ENCODE measurements at regions not wholly inside any gene's neighbourhood (a gene's known extent, or its start where the extent isn't known, plus 50 kb on each side); places are given as distances from the start of the nearest gene placed in this dataset.

DNA sequence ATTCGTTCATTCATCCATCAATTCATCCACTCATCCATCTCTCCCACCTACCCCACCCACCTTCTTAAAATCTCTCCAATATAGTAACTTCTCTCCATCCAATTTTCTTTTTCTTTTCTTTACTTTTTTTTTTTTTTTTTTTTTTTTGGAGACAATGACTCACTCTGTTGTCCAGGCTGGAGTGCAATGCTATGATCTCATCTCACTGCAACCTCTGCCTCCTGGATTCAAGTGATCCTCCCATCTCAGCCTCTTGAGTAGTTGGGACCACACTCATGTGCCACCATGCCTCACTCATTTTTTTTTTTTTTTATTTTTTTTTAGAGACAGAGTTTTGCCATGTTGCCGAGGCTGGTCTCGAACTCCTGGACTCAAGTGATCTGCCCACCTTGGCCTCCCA, 118.4 kb downstream of the SUDS3 start:
- H3K79me1 ChIP-seq (ENCODE audit: low read depth, low read length), result no peaks in the 10 kb centered on the region
- no peak for DNase-seq (ENCODE audit: low read depth in 1 of 2, low spot score in 2 of 2)
- no peaks in the 10 kb centered on the region for H4K20me1 ChIP-seq (replicated peaks in 1 of 2; ENCODE audit: control insufficient read depth in 1 of 2, insufficient read depth in 2 of 2, low read length in 2 of 2)
- H4K5ac ChIP-seq (ENCODE audit: insufficient read length, low read depth, low read length), result no peak overlapping the region
- no peak overlapping the region for H2AFZ ChIP-seq (ENCODE audit: low read length)
- no peak overlapping the region for H4K91ac ChIP-seq (replicated peaks; ENCODE audit: insufficient read length, low read length)
- H3K27ac ChIP-seq (ENCODE audit: low read depth, low read length), result no peak overlapping the region
- H4K8ac ChIP-seq (ENCODE audit: extremely low read depth, insufficient read depth, low read length), result no peak overlapping the region
- no peak overlapping the region for H3K9ac ChIP-seq (replicated peaks in 1 of 4; ENCODE audit: extremely low read depth in 1 of 4, low read depth in 3 of 4, low read length in 3 of 4)
- no peak for FAIRE-seq
- H3K18ac ChIP-seq (ENCODE audit: extremely low read depth, low read length), result no peak overlapping the region
- no peaks in the 10 kb centered on the region for H3K79me2 ChIP-seq (ENCODE audit: control insufficient read depth in 1 of 2, insufficient read depth in 2 of 2, low read length in 2 of 2)
- H3K23ac ChIP-seq (ENCODE audit: insufficient read length), result no peak overlapping the region
- no peak overlapping the region for H2BK120ac ChIP-seq (replicated peaks; ENCODE audit: low read depth, low read length)
- H3K27me3 ChIP-seq (replicated peaks in 1 of 4; ENCODE audit: control insufficient read depth in 3 of 4, extremely low read depth in 1 of 4, insufficient read depth in 3 of 4, low read length in 3 of 4), result no peaks in the 10 kb centered on the region
- H3K4ac ChIP-seq (replicated peaks; ENCODE audit: insufficient read length, low read depth, low read length), result no peak overlapping the region
- no peaks in the 10 kb centered on the region for H3K36me3 ChIP-seq (ENCODE audit: control insufficient read depth in 2 of 4, insufficient read depth in 4 of 4, low read length in 3 of 4)
- no peaks in the 10 kb centered on the region; the same call in 1 of the 2 replicates for H3K23me2 ChIP-seq (ENCODE audit: low read depth, low read length)
- H3K4me3 ChIP-seq (ENCODE audit: extremely low read depth in 1 of 4, insufficient read depth in 2 of 4, low read depth in 3 of 4, low read length in 4 of 4), result no peak overlapping the region
- no peak overlapping the region for H3K56ac ChIP-seq (replicated peaks; ENCODE audit: insufficient read length, low read depth, low read length)
- H3K4me1 ChIP-seq (replicated peaks in 1 of 4; ENCODE audit: control insufficient read depth in 3 of 4, insufficient read depth in 4 of 4, low read length in 3 of 4), result peaks cover 2 to 3% (median 2%) of the 10 kb centered on the region in 4 experiments; a peak in 2 of 7 replicates
- WGBS, 2 experiments (ENCODE audit: extremely low coverage in 1 of 2, insufficient coverage in 1 of 2, insufficient read length in 1 of 2, insufficient replicate concordance in 2 of 2, low coverage in 1 of 2, low lambda C conversion rate in 2 of 2, missing lambda C conversion rate in 1 of 2), result 92 to 100% methylated on average over 1 to 3 of the region's 3 CpGs
- H2AK5ac ChIP-seq (ENCODE audit: low read depth, low read length), result no peak overlapping the region
- H2BK15ac ChIP-seq (ENCODE audit: low read length), result no peak overlapping the region
- no peak overlapping the region for H3K4me2 ChIP-seq (ENCODE audit: insufficient read depth in 1 of 2, low read depth in 2 of 2, low read length in 2 of 2)
- ChIA-PET POLR2A (ENCODE audit: partially characterized antibody) (no interaction called here), CTCF (ENCODE audit: partially characterized antibody) (no interaction called here)
- H3K14ac ChIP-seq (ENCODE audit: insufficient read length), result no peak overlapping the region
- TF ChIP-seq TBP (IDR thresholded peaks at IDR 0.05; ENCODE audit: low read depth, low read length) (no peak), NRF1 (IDR thresholded peaks at IDR 0.05; ENCODE audit: low read depth, low read length) (no peak), EGR1 (IDR thresholded peaks at IDR 0.05; ENCODE audit: borderline replicate concordance, low read depth, low read length) (no peak), HDAC2 (IDR thresholded peaks at IDR 0.05; ENCODE audit: borderline replicate concordance in 1 of 2, low read depth in 2 of 2, low read length in 2 of 2) (no peak), SUZ12 (IDR thresholded peaks at IDR 0.05; ENCODE audit: low read length) (no peak), SP4 (IDR thresholded peaks at IDR 0.05; ENCODE audit: low read length) (no peak), YY1 (IDR thresholded peaks at IDR 0.05; ENCODE audit: low read depth, low read length) (no peak), RAD21 (IDR thresholded peaks at IDR 0.05 in 1 of 2, conservative IDR thresholded peaks at IDR 0.05 in 1 of 2; ENCODE audit: low read depth in 2 of 2, low read length in 2 of 2) (no peak), KDM1A (IDR thresholded peaks at IDR 0.05; ENCODE audit: borderline replicate concordance, low read length) (no peak), CHD1 (IDR thresholded peaks at IDR 0.05; ENCODE audit: low read depth, low read length) (no peak), SP1 (IDR thresholded peaks at IDR 0.05; ENCODE audit: low read depth, low read length) (no peak), EZH2 (IDR thresholded peaks at IDR 0.05; ENCODE audit: low read depth, low read length, severe bottlenecking) (no peak)
- TF ChIP-seq, protein P1, sequence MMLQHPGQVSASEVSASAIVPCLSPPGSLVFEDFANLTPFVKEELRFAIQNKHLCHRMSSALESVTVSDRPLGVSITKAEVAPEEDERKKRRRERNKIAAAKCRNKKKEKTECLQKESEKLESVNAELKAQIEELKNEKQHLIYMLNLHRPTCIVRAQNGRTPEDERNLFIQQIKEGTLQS (IDR thresholded peaks at IDR 0.05; ENCODE audit: insufficient read depth, low read depth, low read length), result no peak
- no peaks in the 10 kb centered on the region for H3K9me3 ChIP-seq (ENCODE audit: insufficient read depth in 2 of 2, low read depth in 1 of 2, low read length in 1 of 2)
- H2BK12ac ChIP-seq (ENCODE audit: low read depth, low read length), result no peak overlapping the region
- no peak overlapping the region for H2BK20ac ChIP-seq (ENCODE audit: low read length)
- H2BK5ac ChIP-seq (ENCODE audit: low read depth, low read length), result no peak overlapping the region
